ENCODE measurements at regions not wholly inside any gene's neighbourhood (a gene's known extent, or its start where the extent isn't known, plus 50 kb on each side); places are given as distances from the start of the nearest gene placed in this dataset.

GRCh38 chr18:46350598-46351159 is 246.5 kb downstream of the HAUS1 start:
- no peaks in the 10 kb centered on the region for H3K36me3 ChIP-seq (ENCODE audit: control insufficient read depth in 1 of 2, insufficient read depth in 2 of 2, low read length in 2 of 2)
- H3K4me1 ChIP-seq (ENCODE audit: control insufficient read depth in 1 of 2, insufficient read depth in 2 of 2, low read length in 2 of 2), result no peaks in the 10 kb centered on the region
- no peak overlapping the region for H3K27ac ChIP-seq (ENCODE audit: low read depth, low read length)
- H3K4me3 ChIP-seq (ENCODE audit: low read depth in 1 of 2, low read length in 2 of 2), result no peak overlapping the region
- H3K9me3 ChIP-seq (ENCODE audit: control insufficient read depth in 1 of 2, low read length in 2 of 2), result no peaks in the 10 kb centered on the region
- H3K27me3 ChIP-seq (ENCODE audit: control insufficient read depth in 1 of 2, insufficient read depth in 2 of 2, low read length in 2 of 2), result no peaks in the 10 kb centered on the region
- no peak overlapping the region for H3K9ac ChIP-seq (ENCODE audit: low read depth in 1 of 2, low read length in 2 of 2)

- Histone ChIP-seq H3K27ac (ENCODE audit: low read depth, low read length) (no peak overlapping the region), H3K4me1 (ENCODE audit: control insufficient read depth in 1 of 2, insufficient read depth in 2 of 2, low read length in 2 of 2) (no peaks in the 10 kb centered on the region), H3K27me3 (ENCODE audit: control insufficient read depth in 1 of 2, insufficient read depth in 2 of 2, low read length in 2 of 2) (no peaks in the 10 kb centered on the region), H3K4me3 (ENCODE audit: low read depth in 1 of 2, low read length in 2 of 2) (no peak overlapping the region), H3K36me3 (ENCODE audit: control insufficient read depth in 1 of 2, insufficient read depth in 2 of 2, low read length in 2 of 2) (no peaks in the 10 kb centered on the region), H3K9ac (ENCODE audit: low read depth in 1 of 2, low read length in 2 of 2) (no peak overlapping the region), H3K9me3 (ENCODE audit: control insufficient read depth in 1 of 2, low read length in 2 of 2) (no peaks in the 10 kb centered on the region)
These were observed 248.5 kb downstream of the HAUS1 start for GRCh38 chr18:46352520-46353250.

- no peak overlapping the region for H3K9ac ChIP-seq (ENCODE audit: low read depth in 1 of 2, low read length in 2 of 2)
- H3K27me3 ChIP-seq (ENCODE audit: control insufficient read depth in 1 of 2, insufficient read depth in 2 of 2, low read length in 2 of 2), result no peaks in the 10 kb centered on the region
- H3K4me3 ChIP-seq (ENCODE audit: low read depth in 1 of 2, low read length in 2 of 2), result no peak overlapping the region
- H3K4me1 ChIP-seq (ENCODE audit: control insufficient read depth in 1 of 2, insufficient read depth in 2 of 2, low read length in 2 of 2), result no peaks in the 10 kb centered on the region
- H3K36me3 ChIP-seq (ENCODE audit: control insufficient read depth in 1 of 2, insufficient read depth in 2 of 2, low read length in 2 of 2), result no peaks in the 10 kb centered on the region
- H3K27ac ChIP-seq (ENCODE audit: low read depth, low read length), result no peak overlapping the region
- H3K9me3 ChIP-seq (ENCODE audit: control insufficient read depth in 1 of 2, low read length in 2 of 2), result no peaks in the 10 kb centered on the region
These were observed 249.3 kb downstream of the HAUS1 start for GRCh38 chr18:46353460-46353859.

- Histone ChIP-seq H3K36me3 (ENCODE audit: control insufficient read depth in 1 of 2, insufficient read depth in 2 of 2, low read length in 2 of 2) (no peaks in the 10 kb centered on the region), H3K4me1 (ENCODE audit: control insufficient read depth in 1 of 2, insufficient read depth in 2 of 2, low read length in 2 of 2) (no peaks in the 10 kb centered on the region), H3K9me3 (ENCODE audit: control insufficient read depth in 1 of 2, low read length in 2 of 2) (peaks cover 0 to 3% of the 10 kb centered on the region in 2 donors), H3K27ac (ENCODE audit: low read depth, low read length) (no peak overlapping the region), H3K27me3 (ENCODE audit: control insufficient read depth in 1 of 2, insufficient read depth in 2 of 2, low read length in 2 of 2) (no peaks in the 10 kb centered on the region), H3K4me3 (ENCODE audit: low read depth in 1 of 2, low read length in 2 of 2) (no peak overlapping the region), H3K9ac (ENCODE audit: low read depth in 1 of 2, low read length in 2 of 2) (no peak overlapping the region)
These were observed 252.3 kb downstream of the HAUS1 start for GRCh38 chr18:46356278-46357033.

- H3K9ac ChIP-seq (ENCODE audit: low read depth in 1 of 2, low read length in 2 of 2), result no peak overlapping the region
- no peaks in the 10 kb centered on the region for H3K36me3 ChIP-seq (ENCODE audit: control insufficient read depth in 1 of 2, insufficient read depth in 2 of 2, low read length in 2 of 2)
- H3K27me3 ChIP-seq (ENCODE audit: control insufficient read depth in 1 of 2, insufficient read depth in 2 of 2, low read length in 2 of 2), result no peaks in the 10 kb centered on the region
- no peak overlapping the region for H3K4me3 ChIP-seq (ENCODE audit: low read depth in 1 of 2, low read length in 2 of 2)
- H3K9me3 ChIP-seq (ENCODE audit: control insufficient read depth in 1 of 2, low read length in 2 of 2), result peaks cover 0 to 3% of the 10 kb centered on the region in 2 donors
- no peaks in the 10 kb centered on the region for H3K4me1 ChIP-seq (ENCODE audit: control insufficient read depth in 1 of 2, insufficient read depth in 2 of 2, low read length in 2 of 2)
- H3K27ac ChIP-seq (ENCODE audit: low read depth, low read length), result no peak overlapping the region
These were observed 256.0 kb downstream of the HAUS1 start for GRCh38 chr18:46360102-46360699.

GRCh38 chr18:46360866-46361265 is 256.7 kb downstream of the HAUS1 start:
- Histone ChIP-seq H3K4me3 (ENCODE audit: low read depth in 1 of 2, low read length in 2 of 2) (no peak overlapping the region), H3K36me3 (ENCODE audit: control insufficient read depth in 1 of 2, insufficient read depth in 2 of 2, low read length in 2 of 2) (no peaks in the 10 kb centered on the region), H3K27ac (ENCODE audit: low read depth, low read length) (no peak overlapping the region), H3K27me3 (ENCODE audit: control insufficient read depth in 1 of 2, insufficient read depth in 2 of 2, low read length in 2 of 2) (no peaks in the 10 kb centered on the region), H3K9ac (ENCODE audit: low read depth in 1 of 2, low read length in 2 of 2) (no peak overlapping the region), H3K9me3 (ENCODE audit: control insufficient read depth in 1 of 2, low read length in 2 of 2) (peaks cover 0 to 3% of the 10 kb centered on the region in 2 donors), H3K4me1 (ENCODE audit: control insufficient read depth in 1 of 2, insufficient read depth in 2 of 2, low read length in 2 of 2) (no peaks in the 10 kb centered on the region)

- H3K4me1 ChIP-seq (ENCODE audit: control insufficient read depth in 1 of 2, insufficient read depth in 2 of 2, low read length in 2 of 2), result no peaks in the 10 kb centered on the region
- H3K36me3 ChIP-seq (ENCODE audit: control insufficient read depth in 1 of 2, insufficient read depth in 2 of 2, low read length in 2 of 2), result no peaks in the 10 kb centered on the region
- no peak overlapping the region for H3K27ac ChIP-seq (ENCODE audit: low read depth, low read length)
- H3K9ac ChIP-seq (ENCODE audit: low read depth in 1 of 2, low read length in 2 of 2), result no peak overlapping the region
- H3K9me3 ChIP-seq (ENCODE audit: control insufficient read depth in 1 of 2, low read length in 2 of 2), result peaks cover 0 to 3% of the 10 kb centered on the region in 2 donors
- no peaks in the 10 kb centered on the region for H3K27me3 ChIP-seq (ENCODE audit: control insufficient read depth in 1 of 2, insufficient read depth in 2 of 2, low read length in 2 of 2)
- no peak overlapping the region for H3K4me3 ChIP-seq (ENCODE audit: low read depth in 1 of 2, low read length in 2 of 2)
These were observed 258.3 kb downstream of the HAUS1 start for GRCh38 chr18:46362533-46362932.

- Histone ChIP-seq H3K27ac (ENCODE audit: low read depth, low read length) (no peak overlapping the region), H3K9ac (ENCODE audit: low read depth in 1 of 2, low read length in 2 of 2) (no peak overlapping the region), H3K9me3 (ENCODE audit: control insufficient read depth in 1 of 2, low read length in 2 of 2) (peaks cover 0 to 3% of the 10 kb centered on the region in 2 donors), H3K4me1 (ENCODE audit: control insufficient read depth in 1 of 2, insufficient read depth in 2 of 2, low read length in 2 of 2) (no peaks in the 10 kb centered on the region), H3K27me3 (ENCODE audit: control insufficient read depth in 1 of 2, insufficient read depth in 2 of 2, low read length in 2 of 2) (no peaks in the 10 kb centered on the region), H3K4me3 (ENCODE audit: low read depth in 1 of 2, low read length in 2 of 2) (no peak overlapping the region), H3K36me3 (ENCODE audit: control insufficient read depth in 1 of 2, insufficient read depth in 2 of 2, low read length in 2 of 2) (no peaks in the 10 kb centered on the region)
These were observed 259.9 kb downstream of the HAUS1 start for GRCh38 chr18:46364048-46364447.

- Histone ChIP-seq H3K9me3 (ENCODE audit: control insufficient read depth in 1 of 2, low read length in 2 of 2) (no peaks in the 10 kb centered on the region), H3K27ac (ENCODE audit: low read depth, low read length) (no peak overlapping the region), H3K36me3 (ENCODE audit: control insufficient read depth in 1 of 2, insufficient read depth in 2 of 2, low read length in 2 of 2) (no peaks in the 10 kb centered on the region), H3K4me1 (ENCODE audit: control insufficient read depth in 1 of 2, insufficient read depth in 2 of 2, low read length in 2 of 2) (no peaks in the 10 kb centered on the region), H3K9ac (ENCODE audit: low read depth in 1 of 2, low read length in 2 of 2) (no peak overlapping the region), H3K4me3 (ENCODE audit: low read depth in 1 of 2, low read length in 2 of 2) (no peak overlapping the region), H3K27me3 (ENCODE audit: control insufficient read depth in 1 of 2, insufficient read depth in 2 of 2, low read length in 2 of 2) (no peaks in the 10 kb centered on the region)
These were observed 262.0 kb downstream of the HAUS1 start for GRCh38 chr18:46366201-46366600.

Data from duodenal mucosa (tissue), 2 donors.